Large intestine (tissue), 3 donors: ENCODE measurements at regions not wholly inside any gene's neighbourhood (a gene's known extent, or its start where the extent isn't known, plus 50 kb on each side); places are given as distances from the start of the nearest gene placed in this dataset.

Source experiments
- DNase-seq, 2 donors: peaks; one replicate each; pipeline versions ENCODE4 v3.0.0 to v3.0.0-alpha.2; 2013
- H3K27ac ChIP-seq: one replicate; pipeline ENCODE4 v1.5.1; 2013; ENCODE audit warnings: low read length
- H3K27me3 ChIP-seq: 2 replicates; pipeline ENCODE4 v1.6.1; 2013; ENCODE audit warnings: low read length; ENCODE audit not compliant: control insufficient read depth, insufficient read depth
- H3K36me3 ChIP-seq: 2 replicates; pipeline ENCODE4 v1.6.1; 2013; ENCODE audit warnings: low read length; ENCODE audit not compliant: control insufficient read depth, insufficient read depth
- H3K4me1 ChIP-seq: one replicate; pipeline ENCODE4 v1.6.1; 2013; ENCODE audit warnings: low read length; ENCODE audit not compliant: control insufficient read depth, insufficient read depth
- H3K4me3 ChIP-seq: one replicate; pipeline ENCODE4 v1.5.1; 2013; ENCODE audit warnings: low read length
- H3K9me3 ChIP-seq: one replicate; pipeline ENCODE4 v1.6.1; 2013; ENCODE audit warnings: mild to moderate bottlenecking, low read depth, low read length, moderate library complexity; ENCODE audit not compliant: control insufficient read depth
- WGBS: methylation state at CpG from one replicate; pipeline ENCODE4 v1.1.5; 2013; ENCODE audit warnings: low lambda C conversion rate; ENCODE audit not compliant: insufficient coverage; 5-methylcytosine and 5-hydroxymethylcytosine counted together

GRCh38 chr20:41905199-41905598 lies 287.0 kb upstream of the CHD6 start:
- Histone ChIP-seq H3K4me3 (no peak overlapping the region), H3K36me3 (no peaks in the 10 kb centered on the region), H3K9me3 (no peaks in the 10 kb centered on the region), H3K4me1 (no peaks in the 10 kb centered on the region), H3K27me3 (no peaks in the 10 kb centered on the region), H3K27ac (no peak overlapping the region)
- WGBS, result 86% methylated on average over 1 of the region's 4 CpGs
- no peak for DNase-seq

- DNase-seq, result no peak
- WGBS, result 100% methylated on average over 1 of the region's 4 CpGs
- no peaks in the 10 kb centered on the region for H3K4me1 ChIP-seq
- H3K27ac ChIP-seq, result no peak overlapping the region
- no peaks in the 10 kb centered on the region for H3K36me3 ChIP-seq
- H3K4me3 ChIP-seq, result no peak overlapping the region
- H3K9me3 ChIP-seq, result no peaks in the 10 kb centered on the region
- no peaks in the 10 kb centered on the region for H3K27me3 ChIP-seq
Measured at GRCh38 chr20:41903586-41903985, 285.4 kb upstream of the CHD6 start.

GRCh38 chr20:41902346-41902745 lies 284.2 kb upstream of the CHD6 start:
- Histone ChIP-seq H3K9me3 (no peaks in the 10 kb centered on the region), H3K36me3 (no peaks in the 10 kb centered on the region), H3K4me3 (no peak overlapping the region), H3K4me1 (no peaks in the 10 kb centered on the region), H3K27me3 (no peaks in the 10 kb centered on the region), H3K27ac (no peak overlapping the region)
- WGBS, result no CpG with 5 or more reads among the region's 4 CpGs
- no peak for DNase-seq

GRCh38 chr20:41900201-41900691 lies 282.1 kb upstream of the CHD6 start:
- WGBS, result 80% methylated on average over 3 of the region's 4 CpGs
- no peaks in the 10 kb centered on the region for H3K9me3 ChIP-seq
- H3K4me1 ChIP-seq, result no peaks in the 10 kb centered on the region
- no peak overlapping the region for H3K4me3 ChIP-seq
- H3K27ac ChIP-seq, result no peak overlapping the region
- no peaks in the 10 kb centered on the region for H3K36me3 ChIP-seq
- no peak for DNase-seq
- no peaks in the 10 kb centered on the region for H3K27me3 ChIP-seq

- Histone ChIP-seq H3K9me3 (no peaks in the 10 kb centered on the region), H3K4me1 (no peaks in the 10 kb centered on the region), H3K27me3 (no peaks in the 10 kb centered on the region), H3K4me3 (no peak overlapping the region), H3K27ac (no peak overlapping the region), H3K36me3 (no peaks in the 10 kb centered on the region)
- no peak for DNase-seq
- no CpG with 5 or more reads among the region's 5 CpGs for WGBS
Measured at GRCh38 chr20:41897708-41898107, 279.5 kb upstream of the CHD6 start.

- Histone ChIP-seq H3K4me1 (no peaks in the 10 kb centered on the region), H3K27me3 (no peaks in the 10 kb centered on the region), H3K27ac (no peak overlapping the region), H3K36me3 (no peaks in the 10 kb centered on the region), H3K4me3 (no peak overlapping the region), H3K9me3 (no peaks in the 10 kb centered on the region)
- no peak for DNase-seq
- WGBS, result 50% methylated on average over 2 of the region's 5 CpGs
Measured at GRCh38 chr20:41895241-41896032, 277.3 kb upstream of the CHD6 start.

GRCh38 chr20:41894255-41894963 lies 276.2 kb upstream of the CHD6 start:
- H3K4me3 ChIP-seq, result no peak overlapping the region

GRCh38 chr20:41892031-41892430 lies 273.9 kb upstream of the CHD6 start:
- WGBS, result no CpG with 5 or more reads among the region's 5 CpGs
- Histone ChIP-seq H3K9me3 (no peaks in the 10 kb centered on the region), H3K4me1 (no peaks in the 10 kb centered on the region), H3K4me3 (no peak overlapping the region), H3K36me3 (no peaks in the 10 kb centered on the region), H3K27ac (no peak overlapping the region), H3K27me3 (no peaks in the 10 kb centered on the region)
- DNase-seq, result no peak

More at GRCh38 chr20:41894255-41894963, 276.2 kb upstream of the CHD6 start:
- Histone ChIP-seq H3K27me3 (no peaks in the 10 kb centered on the region), H3K9me3 (no peaks in the 10 kb centered on the region), H3K27ac (no peak overlapping the region), H3K4me1 (no peaks in the 10 kb centered on the region), H3K36me3 (no peaks in the 10 kb centered on the region)
- DNase-seq, result no peak
- WGBS, result no CpG with 5 or more reads among the region's 10 CpGs

- no CpG with 5 or more reads among the region's 4 CpGs for WGBS
- Histone ChIP-seq H3K9me3 (no peaks in the 10 kb centered on the region), H3K27ac (no peak overlapping the region), H3K27me3 (no peaks in the 10 kb centered on the region), H3K4me3 (no peak overlapping the region), H3K4me1 (no peaks in the 10 kb centered on the region), H3K36me3 (no peaks in the 10 kb centered on the region)
- no peak for DNase-seq
Measured at GRCh38 chr20:41889844-41890224, 271.7 kb upstream of the CHD6 start.

GRCh38 chr20:41889126-41889843 lies 271.1 kb upstream of the CHD6 start:
- WGBS, result no CpG with 5 or more reads among the region's 3 CpGs
- H3K9me3 ChIP-seq, result no peaks in the 10 kb centered on the region
- no peak for DNase-seq
- H3K4me3 ChIP-seq, result no peak overlapping the region
- H3K27ac ChIP-seq, result no peak overlapping the region
- H3K4me1 ChIP-seq, result no peaks in the 10 kb centered on the region
- no peaks in the 10 kb centered on the region for H3K36me3 ChIP-seq
- H3K27me3 ChIP-seq, result no peaks in the 10 kb centered on the region
